Caco-2 (cell line): ENCODE measurements at regions not wholly inside any gene's neighbourhood (a gene's known extent, or its start where the extent isn't known, plus 50 kb on each side); places are given as distances from the start of the nearest gene placed in this dataset.

Experiments
- BruUV-seq: library from RNA; stranded (reverse); fragments of 400-500 nt; replicated peaks from 2 replicates; lab custom pipeline; 2021; lab: Mats Ljungman, UMichigan
- CTCF ChIA-PET: fragments of 300-600 bp; sonication (Branson Sonifier 250); formaldehyde crosslinking; loops from one replicate; lab custom pipeline; 2022; ENCODE audit warnings: antibody characterized with exemption; lab: Charles Lee
- POLR2A ChIA-PET: fragments of 300-600 bp; sonication (Branson Sonifier 250); formaldehyde crosslinking; loops from one replicate; lab custom pipeline; 2022; ENCODE audit warnings: antibody characterized with exemption; lab: Charles Lee
- DNase-seq, 2 experiments: peaks; one replicate each; pipeline versions ENCODE4 v3.0.0 to v3.0.0-alpha.2; 2020 to 2022
- H3K27me3 ChIP-seq: replicated peaks from 2 replicates; pipeline ENCODE4 v1.6.0; 2011; ENCODE audit warnings: low read length; ENCODE audit not compliant: control insufficient read depth, insufficient read depth
- H3K36me3 ChIP-seq: 2 replicates; pipeline ENCODE4 v1.5.1; 2011; ENCODE audit warnings: low read length; ENCODE audit not compliant: control insufficient read depth, insufficient read depth
- H3K4me1 ChIP-seq: fragments of 250-450 bp; sonication (Bioruptor Pico); 2 replicates; pipeline ENCODE4 v1.5.1; 2020; ENCODE audit warnings: mild to moderate bottlenecking
- H3K4me3 ChIP-seq: 2 replicates; pipeline ENCODE4 v1.5.1; 2011; ENCODE audit warnings: low read depth, mild to moderate bottlenecking, control low read depth, low read length
- H3K9me3 ChIP-seq: fragments of 250-450 bp; sonication (Bioruptor Pico); 2 replicates; pipeline ENCODE4 v1.5.1; 2020; ENCODE audit warnings: mild to moderate bottlenecking, moderate library complexity
- H3K27ac Mint-ChIP-seq: one replicate; pipeline ENCODE4 v1.8.0; 2022; ENCODE audit warnings: mixed read lengths; ENCODE audit not compliant: unreplicated experiment
- H3K27me3 Mint-ChIP-seq: one replicate; pipeline ENCODE4 v1.8.0; 2022; ENCODE audit warnings: mixed read lengths; ENCODE audit not compliant: insufficient read depth, unreplicated experiment
- H3K36me3 Mint-ChIP-seq: one replicate; pipeline ENCODE4 v1.8.0; 2022; ENCODE audit warnings: mild to moderate bottlenecking, mixed read lengths; ENCODE audit not compliant: insufficient read depth, unreplicated experiment
- H3K4me1 Mint-ChIP-seq: one replicate; pipeline ENCODE4 v1.8.0; 2022; ENCODE audit warnings: low read depth, mixed read lengths; ENCODE audit not compliant: unreplicated experiment
- H3K4me3 Mint-ChIP-seq: one replicate; pipeline ENCODE4 v1.8.0; 2022; ENCODE audit warnings: mild to moderate bottlenecking, moderate library complexity, mixed read lengths; ENCODE audit not compliant: unreplicated experiment
- H3K9me3 Mint-ChIP-seq: one replicate; pipeline ENCODE4 v1.8.0; 2022; ENCODE audit warnings: mixed read lengths; ENCODE audit not compliant: unreplicated experiment
- intact Hi-C: fragments of 100-400 bp; cut with micrococcal nuclease; formaldehyde crosslinking; loops from one replicate; pipeline ENCODE4 v1.10.0; 2022; ENCODE audit not compliant: unreplicated experiment
- TF ChIP-seq, protein P1 (sequence below), 2 experiments: fragments of 200-600 bp in 1 of 2; IDR thresholded peaks; 1 replicate in 1 of 2; 2 replicates in 1 of 2; pipeline versions ENCODE4 v1.5.1 to v1.8.0; 2011 to 2022; ENCODE audit warnings: antibody characterized with exemption in 1 of 2, control low read depth in 1 of 2, inconsistent platforms in 1 of 2, low read depth in 1 of 2, low read length in 1 of 2, mild to moderate bottlenecking in 1 of 2, moderate library complexity in 1 of 2; ENCODE audit not compliant: insufficient read depth in 1 of 2, severe bottlenecking in 1 of 2, unreplicated experiment in 1 of 2

GRCh38 chr13:76552807-76553206 lies 333.4 kb downstream of the KCTD12 start:
- Histone ChIP-seq H3K4me1 (no peaks in the 10 kb centered on the region), H3K36me3 (no peaks in the 10 kb centered on the region), H3K27me3 (no peaks in the 10 kb centered on the region), H3K4me3 (no peak overlapping the region), H3K9me3 (no peaks in the 10 kb centered on the region; the same call in 1 of the 2 replicates)
- no peak for DNase-seq
- TF ChIP-seq, protein P1, sequence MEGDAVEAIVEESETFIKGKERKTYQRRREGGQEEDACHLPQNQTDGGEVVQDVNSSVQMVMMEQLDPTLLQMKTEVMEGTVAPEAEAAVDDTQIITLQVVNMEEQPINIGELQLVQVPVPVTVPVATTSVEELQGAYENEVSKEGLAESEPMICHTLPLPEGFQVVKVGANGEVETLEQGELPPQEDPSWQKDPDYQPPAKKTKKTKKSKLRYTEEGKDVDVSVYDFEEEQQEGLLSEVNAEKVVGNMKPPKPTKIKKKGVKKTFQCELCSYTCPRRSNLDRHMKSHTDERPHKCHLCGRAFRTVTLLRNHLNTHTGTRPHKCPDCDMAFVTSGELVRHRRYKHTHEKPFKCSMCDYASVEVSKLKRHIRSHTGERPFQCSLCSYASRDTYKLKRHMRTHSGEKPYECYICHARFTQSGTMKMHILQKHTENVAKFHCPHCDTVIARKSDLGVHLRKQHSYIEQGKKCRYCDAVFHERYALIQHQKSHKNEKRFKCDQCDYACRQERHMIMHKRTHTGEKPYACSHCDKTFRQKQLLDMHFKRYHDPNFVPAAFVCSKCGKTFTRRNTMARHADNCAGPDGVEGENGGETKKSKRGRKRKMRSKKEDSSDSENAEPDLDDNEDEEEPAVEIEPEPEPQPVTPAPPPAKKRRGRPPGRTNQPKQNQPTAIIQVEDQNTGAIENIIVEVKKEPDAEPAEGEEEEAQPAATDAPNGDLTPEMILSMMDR (IDR thresholded peaks at IDR 0.05; ENCODE audit: insufficient read depth in 1 of 2, low read depth in 1 of 2, low read length in 1 of 2, severe bottlenecking in 1 of 2, unreplicated experiment in 1 of 2), result no peak
- ChIA-PET POLR2A (no interaction called here), CTCF (no interaction called here)
- H3K36me3 Mint-ChIP-seq, result no peaks in the 10 kb centered on the region
- BruUV-seq, result no TSS peak
- peaks cover 14% of the 10 kb centered on the region for H3K27me3 Mint-ChIP-seq
- no peak overlapping the region for H3K4me3 Mint-ChIP-seq
- no peaks in the 10 kb centered on the region for H3K4me1 Mint-ChIP-seq
- H3K9me3 Mint-ChIP-seq, result no peaks in the 10 kb centered on the region
- intact Hi-C loops, result no loop called here
- H3K27ac Mint-ChIP-seq, result no peak overlapping the region

DNA sequence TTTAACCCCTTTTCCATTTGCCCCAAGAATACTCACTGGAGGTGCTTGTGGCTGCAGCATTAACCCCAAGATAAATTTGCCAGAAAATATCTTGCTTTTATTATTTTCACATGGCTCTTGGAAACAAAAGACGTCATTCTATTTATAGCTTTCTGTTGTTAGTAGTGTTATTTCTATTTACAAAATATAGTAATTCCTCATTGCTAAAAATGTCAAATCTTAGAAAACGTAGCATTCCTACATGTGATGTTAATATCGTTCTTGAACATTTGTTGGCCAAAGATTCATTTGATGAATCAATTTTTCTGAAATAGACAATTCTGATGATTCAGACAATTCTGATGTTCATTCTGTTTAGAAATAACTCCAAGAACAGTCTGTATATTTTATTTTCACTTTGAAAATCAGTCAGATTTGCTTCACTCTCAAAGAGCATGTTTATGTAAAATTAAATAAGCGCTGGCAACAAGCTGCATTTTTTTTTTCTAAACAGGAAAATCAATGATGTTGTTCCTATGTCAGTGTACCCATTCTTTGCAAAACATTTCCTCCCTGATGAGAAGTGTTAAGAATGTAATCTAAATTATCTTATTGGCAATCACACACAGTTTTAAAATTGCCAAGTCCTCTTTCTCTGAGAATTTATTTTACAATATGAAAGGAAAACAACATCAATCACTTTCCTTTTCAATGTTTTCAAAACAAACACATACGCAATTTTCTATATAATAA lies 334.0 kb downstream of the KCTD12 start:
- Mint-ChIP-seq H3K4me1 (no peaks in the 10 kb centered on the region), H3K36me3 (no peaks in the 10 kb centered on the region), H3K4me3 (no peak overlapping the region), H3K9me3 (no peaks in the 10 kb centered on the region), H3K27me3 (peaks cover 14% of the 10 kb centered on the region), H3K27ac (no peak overlapping the region)
- no peaks in the 10 kb centered on the region for H3K4me1 ChIP-seq
- BruUV-seq, result no TSS peak
- no peak for DNase-seq
- TF ChIP-seq, protein P1 (IDR thresholded peaks at IDR 0.05; ENCODE audit: insufficient read depth in 1 of 2, low read depth in 1 of 2, low read length in 1 of 2, severe bottlenecking in 1 of 2, unreplicated experiment in 1 of 2), result no peak
- no peaks in the 10 kb centered on the region for H3K36me3 ChIP-seq
- POLR2A ChIA-PET, result no interaction called here
- intact Hi-C loops, result no loop called here
- H3K4me3 ChIP-seq, result no peak overlapping the region
- H3K9me3 ChIP-seq, result no peaks in the 10 kb centered on the region; the same call in 1 of the 2 replicates
- CTCF ChIA-PET, result no interaction called here
- H3K27me3 ChIP-seq, result no peaks in the 10 kb centered on the region

- POLR2A ChIA-PET, result no interaction called here
- Histone ChIP-seq H3K36me3 (no peaks in the 10 kb centered on the region), H3K27me3 (no peaks in the 10 kb centered on the region), H3K4me1 (no peaks in the 10 kb centered on the region), H3K4me3 (no peak overlapping the region), H3K9me3 (no peaks in the 10 kb centered on the region)
- CTCF ChIA-PET, result no interaction called here
- Mint-ChIP-seq H3K4me1 (peaks cover 6% of the 10 kb centered on the region), H3K27ac (no peak overlapping the region), H3K27me3 (no peaks in the 10 kb centered on the region), H3K4me3 (no peak overlapping the region), H3K9me3 (peaks cover 7% of the 10 kb centered on the region), H3K36me3 (no peaks in the 10 kb centered on the region)
- TF ChIP-seq, protein P1 (IDR thresholded peaks at IDR 0.05; ENCODE audit: insufficient read depth in 1 of 2, low read depth in 1 of 2, low read length in 1 of 2, severe bottlenecking in 1 of 2, unreplicated experiment in 1 of 2), result no peak
- intact Hi-C loops, result no loop called here
- BruUV-seq, result no TSS peak
- DNase-seq, result no peak
These were observed 344.0 kb downstream of the KCTD12 start for GRCh38 chr13:76542176-76542575.
